ENCODE measurements at regions not wholly inside any gene's neighbourhood (a gene's known extent, or its start where the extent isn't known, plus 50 kb on each side); places are given as distances from the start of the nearest gene placed in this dataset.

DNA sequence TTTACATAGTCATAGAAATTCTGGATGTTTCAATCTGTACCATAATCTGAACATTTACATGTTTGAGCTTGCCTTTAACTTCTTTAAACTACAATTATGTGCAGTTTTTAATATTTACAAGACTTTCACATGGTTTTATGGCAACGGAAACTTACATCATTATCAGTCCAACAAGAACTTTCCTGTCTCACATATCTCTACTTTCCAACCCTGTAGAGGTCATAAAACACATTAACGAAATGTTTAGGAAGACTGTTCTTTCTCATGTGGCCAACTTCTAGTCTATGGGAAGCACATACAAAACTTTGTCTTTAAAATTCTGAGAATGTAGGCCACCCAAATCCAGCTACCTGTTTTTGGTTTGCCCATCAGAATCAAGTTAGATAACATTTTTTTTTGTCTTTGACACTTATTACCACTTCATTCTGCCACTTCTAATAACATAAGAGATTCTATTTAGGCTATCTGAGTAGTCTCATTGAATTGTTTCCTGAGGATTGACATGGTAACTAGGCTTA, 693.2 kb downstream of the KCNJ3 start:
- no peaks in the 10 kb centered on the region for H3K36me3 ChIP-seq (ENCODE audit: control insufficient read depth, insufficient read depth, low read length)
- no peak for FAIRE-seq
- no peak for DNase-seq (ENCODE audit: low read depth)
- H3K4me3 ChIP-seq (ENCODE audit: low read depth, low read length) = no peak overlapping the region
- H3K27me3 ChIP-seq (ENCODE audit: control insufficient read depth, insufficient read depth, low read length) = no peaks in the 10 kb centered on the region
- no peak for TF ChIP-seq CTCF (IDR thresholded peaks at IDR 0.05; ENCODE audit: insufficient read depth, low read length, severe bottlenecking)

DNA sequence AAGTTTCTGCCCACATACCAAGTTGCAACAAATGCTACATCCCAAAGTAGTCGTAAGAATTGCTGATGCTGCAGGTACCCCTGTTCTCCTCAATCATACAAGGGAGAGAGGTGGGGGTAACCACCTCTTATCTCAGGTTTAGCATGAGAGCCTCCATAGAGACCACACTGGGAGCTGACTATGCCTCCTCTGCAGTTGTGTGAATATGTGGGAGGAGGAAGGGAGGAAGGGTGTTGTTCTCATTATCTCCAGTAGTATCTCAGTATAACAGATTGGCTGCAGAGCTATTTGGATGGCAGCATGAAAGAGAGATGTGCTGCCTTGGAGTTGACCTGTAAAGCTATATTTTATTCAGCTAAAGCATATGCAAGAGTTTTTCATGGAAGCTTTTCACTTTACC, 690.7 kb downstream of the KCNJ3 start:
- no peaks in the 10 kb centered on the region for H3K36me3 ChIP-seq (ENCODE audit: control insufficient read depth, insufficient read depth, low read length)
- no peak overlapping the region for H3K4me3 ChIP-seq (ENCODE audit: low read depth, low read length)
- no peak for TF ChIP-seq CTCF (IDR thresholded peaks at IDR 0.05; ENCODE audit: insufficient read depth, low read length, severe bottlenecking)
- DNase-seq (ENCODE audit: low read depth) (no peak), FAIRE-seq (no peak)
- H3K27me3 ChIP-seq (ENCODE audit: control insufficient read depth, insufficient read depth, low read length) = no peaks in the 10 kb centered on the region

GRCh38 chr2:155384555-155385123, 686.1 kb downstream of the KCNJ3 start:
- no peak for FAIRE-seq
- TF ChIP-seq CTCF (IDR thresholded peaks at IDR 0.05; ENCODE audit: insufficient read depth, low read length, severe bottlenecking) = no peak
- DNase-seq (ENCODE audit: low read depth) = no peak

DNA sequence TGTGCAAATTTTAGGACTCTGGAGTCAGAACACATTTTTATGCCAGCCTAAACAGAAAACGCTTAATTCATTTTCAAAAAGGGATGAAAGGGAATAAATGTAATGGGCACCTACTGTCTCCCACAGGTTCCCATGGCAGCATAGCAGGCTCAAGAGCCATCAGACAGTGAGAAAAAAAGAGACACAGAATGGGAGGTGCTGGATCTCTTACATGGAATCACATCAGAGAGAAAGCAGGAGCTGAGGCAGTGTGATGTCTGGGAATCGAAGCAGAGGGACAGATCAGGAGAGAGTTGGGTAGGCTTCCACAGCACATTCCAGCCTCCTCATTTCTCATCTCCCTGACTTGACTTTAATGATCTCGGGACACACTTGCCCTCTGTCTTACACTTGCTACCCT, 684.3 kb downstream of the KCNJ3 start:
- FAIRE-seq = no peak
- H3K27me3 ChIP-seq (ENCODE audit: control insufficient read depth, insufficient read depth, low read length) = no peaks in the 10 kb centered on the region
- no peak overlapping the region for H3K4me3 ChIP-seq (ENCODE audit: low read depth, low read length)
- no peak for DNase-seq (ENCODE audit: low read depth)
- H3K36me3 ChIP-seq (ENCODE audit: control insufficient read depth, insufficient read depth, low read length) = no peaks in the 10 kb centered on the region
- no peak for TF ChIP-seq CTCF (IDR thresholded peaks at IDR 0.05; ENCODE audit: insufficient read depth, low read length, severe bottlenecking)

More at GRCh38 chr2:155384555-155385123, 686.1 kb downstream of the KCNJ3 start:
- Histone ChIP-seq H3K4me3 (ENCODE audit: low read depth, low read length) (no peak overlapping the region), H3K27me3 (ENCODE audit: control insufficient read depth, insufficient read depth, low read length) (no peaks in the 10 kb centered on the region), H3K36me3 (ENCODE audit: control insufficient read depth, insufficient read depth, low read length) (no peaks in the 10 kb centered on the region)

DNA sequence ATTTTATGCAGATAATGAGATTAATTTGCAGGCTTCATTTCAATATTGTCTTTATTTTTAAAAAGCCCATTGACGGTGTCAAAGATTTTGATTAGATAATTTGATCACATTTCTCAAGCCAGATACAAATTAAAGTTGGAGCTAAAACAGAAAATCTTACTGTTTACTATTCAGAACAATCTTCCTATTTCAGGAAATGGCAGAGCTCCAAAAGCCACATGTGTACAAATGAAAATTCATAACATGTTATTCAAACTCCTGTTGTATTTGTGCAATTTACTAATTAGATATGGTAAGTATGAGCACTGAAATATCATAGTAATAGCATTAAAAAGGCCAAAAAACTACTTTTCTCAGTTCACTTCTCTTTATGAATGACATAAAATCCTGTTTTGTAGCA, 682.9 kb downstream of the KCNJ3 start:
- TF ChIP-seq CTCF (IDR thresholded peaks at IDR 0.05; ENCODE audit: insufficient read depth, low read length, severe bottlenecking) = no peak
- DNase-seq (ENCODE audit: low read depth) (no peak), FAIRE-seq (no peak)
- no peak overlapping the region for H3K4me3 ChIP-seq (ENCODE audit: low read depth, low read length)
- no peaks in the 10 kb centered on the region for H3K27me3 ChIP-seq (ENCODE audit: control insufficient read depth, insufficient read depth, low read length)
- H3K36me3 ChIP-seq (ENCODE audit: control insufficient read depth, insufficient read depth, low read length) = no peaks in the 10 kb centered on the region

- no peak for FAIRE-seq
- no peaks in the 10 kb centered on the region for H3K36me3 ChIP-seq (ENCODE audit: control insufficient read depth, insufficient read depth, low read length)
- H3K27me3 ChIP-seq (ENCODE audit: control insufficient read depth, insufficient read depth, low read length) = no peaks in the 10 kb centered on the region
- no peak for DNase-seq (ENCODE audit: low read depth)
- no peak overlapping the region for H3K4me3 ChIP-seq (ENCODE audit: low read depth, low read length)
- TF ChIP-seq CTCF (IDR thresholded peaks at IDR 0.05; ENCODE audit: insufficient read depth, low read length, severe bottlenecking) = no peak
Measured at GRCh38 chr2:155379494-155379893, 681.0 kb downstream of the KCNJ3 start.

All from bronchial epithelial cell (primary cell).